ENCODE measurements at regions not wholly inside any gene's neighbourhood (a gene's known extent, or its start where the extent isn't known, plus 50 kb on each side); places are given as distances from the start of the nearest gene placed in this dataset.
"Not testable (repeated sequence)": the region's sequence is repeated elsewhere in the genome, so short reads cannot be mapped to it uniquely, and the experiment has no call there.

DNA sequence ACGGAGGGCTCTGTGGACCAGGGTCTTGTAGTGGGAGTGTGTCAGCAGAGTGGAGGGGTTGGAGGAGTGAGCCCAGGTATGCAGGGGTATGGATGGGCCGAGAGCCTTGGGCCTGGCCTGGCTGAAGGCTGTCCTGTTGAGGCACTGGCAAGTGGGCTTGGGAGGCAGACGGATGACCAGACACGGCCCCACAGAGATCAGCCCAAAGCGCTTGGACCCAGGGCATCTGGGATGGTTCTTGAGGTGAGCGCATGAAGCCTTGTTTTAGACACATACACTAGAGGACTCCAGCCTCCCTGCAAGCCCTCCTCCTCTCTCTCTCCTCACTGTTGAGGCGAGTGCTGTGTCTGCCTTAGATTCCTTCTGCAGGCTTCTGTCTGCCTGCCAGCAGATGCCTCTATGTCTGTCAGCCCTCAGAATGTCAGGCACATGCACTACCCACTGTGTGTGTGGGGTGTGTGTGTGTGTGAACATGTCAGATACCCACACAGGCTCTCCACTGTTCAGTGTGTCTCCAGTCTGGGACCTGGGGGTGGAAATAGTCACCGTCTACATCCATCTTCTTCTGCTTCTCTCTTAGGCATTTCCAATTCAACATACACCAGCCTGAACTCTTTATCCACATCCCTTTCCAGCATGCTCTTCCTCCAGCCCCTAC is 218.0 kb upstream of the PLGLB1 start:
- in situ Hi-C loops (cut with HindIII; ENCODE audit: low pct_unique_long_range_greater_than_20kb, low sequenced_read_pairs); DNase-seq (ENCODE audit: low read depth, low spot score): not testable (repeated sequence)

DNA sequence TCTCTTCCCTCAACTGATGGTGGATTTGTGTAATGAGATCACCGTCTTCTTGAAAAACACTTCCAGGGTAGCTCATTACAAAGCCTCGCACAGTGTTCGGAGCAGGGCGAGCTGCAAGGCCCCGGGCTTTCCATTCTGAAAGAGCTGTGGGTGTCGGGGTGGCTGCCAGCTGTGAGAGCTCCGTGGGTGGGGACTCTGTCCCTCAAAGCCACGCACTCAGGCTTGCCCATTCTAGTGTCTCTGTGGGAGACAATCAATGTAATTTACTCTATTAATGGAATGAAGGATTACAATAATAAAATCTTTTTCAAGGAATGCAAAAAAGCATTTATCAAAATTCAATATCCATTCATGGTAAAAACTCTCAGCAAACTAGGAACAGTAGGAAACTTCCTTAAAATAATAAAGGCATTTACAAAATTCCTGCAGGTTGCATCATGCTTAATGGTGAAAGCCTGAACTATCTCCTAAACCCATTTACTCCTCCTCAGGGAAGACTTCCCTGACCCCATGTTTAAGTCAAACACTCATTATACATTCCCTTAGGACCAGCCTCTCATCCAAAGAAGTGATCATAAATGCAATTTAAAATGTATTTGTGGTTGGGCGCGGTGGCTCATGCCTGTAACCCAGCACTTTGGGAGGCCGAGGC is 224.5 kb upstream of the PLGLB1 start:
- DNase-seq (ENCODE audit: low read depth, low spot score); in situ Hi-C loops (cut with HindIII; ENCODE audit: low pct_unique_long_range_greater_than_20kb, low sequenced_read_pairs): not testable (repeated sequence)

DNA sequence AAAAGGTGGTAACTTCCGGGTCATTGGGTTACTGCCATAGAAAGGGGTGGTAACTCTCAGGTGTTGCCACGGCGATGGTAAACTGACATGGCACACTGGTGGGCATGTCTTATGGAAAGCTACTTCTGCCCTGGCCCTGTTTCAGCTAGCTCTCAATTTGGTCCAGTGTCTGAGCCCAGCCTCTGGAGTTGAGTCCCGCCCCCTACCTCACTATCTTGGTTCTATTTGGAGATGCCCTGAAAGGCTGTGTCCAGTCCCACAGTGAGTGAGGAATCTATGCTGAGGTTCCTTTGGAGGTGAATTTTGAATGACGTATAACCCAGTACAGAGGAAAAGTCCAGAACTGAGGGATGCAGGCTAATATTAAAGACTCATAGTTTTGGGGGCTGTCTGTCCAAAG is 230.4 kb upstream of the PLGLB1 start:
- in situ Hi-C loops (cut with HindIII; ENCODE audit: low pct_unique_long_range_greater_than_20kb, low sequenced_read_pairs); DNase-seq (ENCODE audit: low read depth, low spot score): not testable (repeated sequence)

DNA sequence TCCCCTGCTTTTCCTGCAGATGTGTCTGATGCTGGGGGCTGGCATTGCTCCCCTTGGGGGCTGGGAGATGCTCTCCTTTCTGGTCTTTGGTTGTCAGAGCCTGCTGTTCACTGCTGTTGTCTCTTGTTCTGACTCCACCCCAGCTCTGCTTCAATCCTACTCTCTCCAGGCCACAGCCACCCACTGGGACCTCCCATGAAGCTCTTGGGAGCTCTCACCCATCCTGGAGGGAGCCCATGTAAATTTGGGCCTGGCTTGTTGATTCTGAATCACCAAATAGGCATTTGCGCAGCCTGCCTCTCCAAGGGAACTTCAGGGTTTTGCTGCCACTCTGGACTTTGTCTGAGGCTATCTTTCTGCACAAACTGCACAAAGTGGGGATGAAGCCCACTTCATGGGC is 232.9 kb upstream of the PLGLB1 start:
- in situ Hi-C loops (cut with HindIII; ENCODE audit: low pct_unique_long_range_greater_than_20kb, low sequenced_read_pairs); DNase-seq (ENCODE audit: low read depth, low spot score): not testable (repeated sequence)

DNA sequence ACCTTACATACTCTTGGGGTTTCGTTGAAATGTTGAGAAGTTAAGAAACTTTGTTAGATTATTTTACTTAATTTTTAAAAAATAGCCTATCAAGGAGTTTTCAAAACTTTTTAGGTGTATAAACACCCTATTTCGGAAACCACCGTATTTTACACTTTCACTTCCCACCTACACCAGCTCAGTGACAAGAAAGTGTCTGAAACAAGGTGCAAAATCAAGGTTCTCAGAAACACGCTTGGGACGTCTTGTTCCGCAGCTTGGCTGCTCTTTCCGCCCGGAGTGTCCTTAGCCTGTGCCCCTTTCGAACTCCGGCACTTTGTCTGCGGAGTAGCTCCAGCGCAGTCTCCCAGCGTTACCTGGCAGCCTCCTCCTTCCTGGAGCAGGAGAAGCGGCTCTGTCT is 233.8 kb upstream of the PLGLB1 start:
- in situ Hi-C loops (cut with HindIII; ENCODE audit: low pct_unique_long_range_greater_than_20kb, low sequenced_read_pairs) = not testable (repeated sequence)

DNA sequence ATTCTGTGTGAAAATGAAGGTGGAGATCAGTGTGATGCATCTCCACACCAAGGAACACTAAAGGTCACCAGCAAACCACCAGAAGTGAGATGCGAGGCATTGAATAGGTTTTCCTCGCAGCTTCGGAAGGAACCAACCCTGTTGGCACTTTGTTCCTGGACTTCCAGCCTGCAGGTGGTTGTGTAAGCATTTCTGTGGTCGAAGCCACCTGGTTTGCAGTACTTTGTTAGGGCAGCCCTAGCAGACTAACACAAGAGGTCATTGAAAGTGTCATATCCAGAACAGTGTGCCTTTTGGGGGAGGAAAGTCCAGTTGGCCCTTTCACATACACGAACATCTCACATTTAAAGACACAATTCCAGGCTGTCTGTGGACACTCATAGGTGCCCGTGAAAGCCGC is 237.2 kb upstream of the PLGLB1 start:
- in situ Hi-C loops (cut with HindIII; ENCODE audit: low pct_unique_long_range_greater_than_20kb, low sequenced_read_pairs); DNase-seq (ENCODE audit: low read depth, low spot score): not testable (repeated sequence)

More for the DNA sequence above, 233.8 kb upstream of the PLGLB1 start:
- DNase-seq (ENCODE audit: low read depth, low spot score) = not testable (repeated sequence)

DNA sequence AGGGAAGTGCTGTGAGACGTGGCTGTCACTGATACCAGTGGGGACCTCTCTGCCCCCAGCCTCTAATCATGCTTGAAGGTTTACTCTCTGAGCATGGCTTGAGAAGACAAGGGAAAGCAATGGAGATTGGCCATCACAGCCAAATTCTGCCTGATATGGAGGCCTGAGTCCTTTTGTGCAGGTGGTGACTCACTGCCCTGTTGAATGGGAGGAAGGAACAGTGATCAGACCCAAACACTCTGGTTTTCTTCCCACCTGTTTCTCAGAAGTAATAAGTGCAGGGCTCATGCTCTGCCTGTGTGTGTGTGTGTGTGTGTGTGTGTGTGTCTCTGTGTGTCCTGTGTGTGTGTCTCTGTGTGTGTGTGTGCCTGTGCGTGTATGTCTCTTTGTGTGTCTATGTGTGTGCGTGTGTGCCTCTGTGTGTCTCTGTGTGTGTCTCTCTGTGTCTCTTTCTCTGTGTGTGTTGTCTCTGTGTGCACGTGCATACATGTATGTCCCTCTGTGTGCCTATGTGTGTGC is 240.6 kb upstream of the PLGLB1 start:
- DNase-seq (ENCODE audit: low read depth, low spot score); in situ Hi-C loops (cut with HindIII; ENCODE audit: low pct_unique_long_range_greater_than_20kb, low sequenced_read_pairs): not testable (repeated sequence)

DNA sequence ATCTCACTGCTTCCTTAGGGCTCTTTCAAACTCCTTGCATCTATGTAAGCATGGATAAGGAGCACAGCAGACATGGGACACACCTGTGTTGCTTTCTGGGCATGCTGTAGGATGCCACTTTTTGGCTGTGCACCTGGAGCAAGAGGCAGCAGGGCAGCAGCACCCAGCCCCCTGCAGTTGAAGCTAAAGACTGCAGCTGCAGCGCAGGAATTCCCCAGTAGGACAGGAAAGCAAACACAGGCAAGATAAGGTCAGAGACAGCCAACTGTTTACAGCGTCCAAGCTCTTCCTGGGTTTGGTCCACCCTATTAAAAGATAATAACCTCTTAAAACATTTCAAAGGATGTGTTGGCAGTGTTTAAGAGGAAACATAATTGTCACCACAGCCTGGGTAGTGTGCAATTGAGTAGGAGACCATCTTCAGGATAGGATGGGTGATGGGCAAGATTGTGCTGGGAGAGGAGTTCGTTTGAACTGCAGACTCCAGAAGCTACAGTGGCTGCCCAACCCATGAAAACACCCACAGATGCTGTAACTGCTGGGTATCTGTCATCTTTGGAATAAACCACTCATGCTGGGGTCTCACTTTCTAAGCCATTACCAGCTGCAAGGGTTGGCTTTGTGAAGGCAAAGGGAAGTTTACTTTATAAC is 242.3 kb upstream of the PLGLB1 start:
- in situ Hi-C loops (cut with HindIII; ENCODE audit: low pct_unique_long_range_greater_than_20kb, low sequenced_read_pairs); DNase-seq (ENCODE audit: low read depth, low spot score): not testable (repeated sequence)

DNA sequence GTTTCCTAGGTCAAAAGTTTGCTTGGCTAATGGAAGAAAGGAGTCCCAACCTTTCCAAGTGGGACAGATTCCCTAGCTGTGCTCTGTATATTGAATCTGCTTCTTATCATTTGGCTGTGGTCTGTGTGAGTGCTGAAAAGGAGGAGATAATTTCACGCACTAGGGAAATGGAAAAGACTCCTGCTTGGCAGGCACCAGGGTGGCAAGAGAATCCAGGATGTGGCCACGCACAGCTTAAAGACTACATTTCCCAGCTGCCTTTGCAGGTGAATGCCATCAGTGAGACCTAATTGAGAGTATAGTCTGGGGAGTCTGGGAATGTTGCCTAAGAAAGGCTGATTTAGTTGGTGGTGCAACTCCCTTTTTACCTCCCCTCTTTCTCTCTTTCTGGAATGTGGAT is 253.5 kb upstream of the PLGLB1 start:
- DNase-seq (ENCODE audit: low read depth, low spot score); in situ Hi-C loops (cut with HindIII; ENCODE audit: low pct_unique_long_range_greater_than_20kb, low sequenced_read_pairs): not testable (repeated sequence)

DNA sequence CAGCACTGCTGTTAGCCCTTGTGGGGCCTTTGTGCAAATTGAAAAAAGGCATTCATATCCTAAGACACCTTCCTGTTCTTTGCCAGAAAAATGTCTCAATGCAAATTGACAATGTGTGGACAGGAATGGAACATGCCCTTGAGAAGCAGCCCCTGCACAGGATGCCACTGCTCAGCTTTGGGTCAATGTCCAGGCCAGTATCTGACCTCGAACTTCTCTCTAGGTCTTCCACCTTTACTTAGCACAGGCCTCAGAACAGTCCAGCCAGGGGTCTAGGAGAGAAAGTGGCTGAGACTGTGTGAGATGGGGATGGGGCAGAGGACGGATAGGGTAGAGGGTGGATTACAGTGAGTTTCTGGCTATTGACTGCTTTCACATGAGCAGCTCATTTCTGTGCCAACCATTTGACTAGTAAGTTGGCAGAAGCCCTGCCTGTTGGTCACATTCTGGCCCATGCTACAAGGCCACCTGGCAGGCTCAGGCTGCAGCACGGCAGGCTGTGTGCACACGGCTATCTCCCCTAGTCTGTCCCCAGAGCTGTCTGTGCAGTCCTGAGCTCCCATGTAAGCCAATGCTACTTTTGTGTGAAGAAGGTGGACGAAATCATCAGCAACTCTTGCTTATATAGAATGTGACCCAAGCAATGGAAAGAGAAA is 254.5 kb upstream of the PLGLB1 start:
- DNase-seq (ENCODE audit: low read depth, low spot score); in situ Hi-C loops (cut with HindIII; ENCODE audit: low pct_unique_long_range_greater_than_20kb, low sequenced_read_pairs): not testable (repeated sequence)

DNA sequence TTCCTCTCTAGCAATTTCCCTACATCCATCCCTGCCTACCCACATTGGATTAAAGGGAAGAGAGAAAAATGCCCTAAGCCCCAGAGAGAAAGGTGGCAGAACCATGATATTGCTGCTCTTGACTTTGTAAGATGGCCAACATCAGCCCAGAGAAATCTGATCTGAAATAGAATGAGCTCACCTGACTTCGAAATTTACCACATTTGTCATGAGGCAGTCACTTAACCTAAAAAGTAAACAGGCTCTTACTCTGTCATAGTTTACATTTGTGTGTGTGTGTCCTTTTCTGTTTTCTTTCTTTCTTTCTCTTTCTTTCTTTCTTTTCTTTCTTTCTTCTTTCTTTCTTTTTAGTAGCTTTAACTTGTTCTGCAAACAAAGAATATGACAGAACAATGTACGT is 255.0 kb upstream of the PLGLB1 start:
- DNase-seq (ENCODE audit: low read depth, low spot score); in situ Hi-C loops (cut with HindIII; ENCODE audit: low pct_unique_long_range_greater_than_20kb, low sequenced_read_pairs): not testable (repeated sequence)

DNA sequence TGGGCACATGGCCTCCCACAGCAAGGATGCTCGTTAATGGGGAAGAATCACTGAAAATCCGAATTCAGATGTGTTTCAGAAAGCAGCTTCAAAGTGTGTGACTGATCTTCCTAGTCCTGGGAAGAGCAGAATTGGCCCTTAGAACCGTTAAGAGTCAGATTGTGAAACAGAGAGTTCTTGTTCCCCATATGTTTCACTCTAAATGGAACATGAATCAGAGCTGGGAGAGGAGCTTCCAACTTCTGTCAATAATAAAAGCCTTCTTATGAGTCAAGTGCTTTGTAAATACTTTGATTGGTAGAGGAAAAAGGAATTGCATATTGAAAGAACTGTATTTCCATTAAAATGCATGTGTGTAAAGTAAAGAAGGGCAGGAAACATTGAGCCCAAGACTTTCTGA is 256.1 kb upstream of the PLGLB1 start:
- in situ Hi-C loops (cut with HindIII; ENCODE audit: low pct_unique_long_range_greater_than_20kb, low sequenced_read_pairs); DNase-seq (ENCODE audit: low read depth, low spot score): not testable (repeated sequence)

DNA sequence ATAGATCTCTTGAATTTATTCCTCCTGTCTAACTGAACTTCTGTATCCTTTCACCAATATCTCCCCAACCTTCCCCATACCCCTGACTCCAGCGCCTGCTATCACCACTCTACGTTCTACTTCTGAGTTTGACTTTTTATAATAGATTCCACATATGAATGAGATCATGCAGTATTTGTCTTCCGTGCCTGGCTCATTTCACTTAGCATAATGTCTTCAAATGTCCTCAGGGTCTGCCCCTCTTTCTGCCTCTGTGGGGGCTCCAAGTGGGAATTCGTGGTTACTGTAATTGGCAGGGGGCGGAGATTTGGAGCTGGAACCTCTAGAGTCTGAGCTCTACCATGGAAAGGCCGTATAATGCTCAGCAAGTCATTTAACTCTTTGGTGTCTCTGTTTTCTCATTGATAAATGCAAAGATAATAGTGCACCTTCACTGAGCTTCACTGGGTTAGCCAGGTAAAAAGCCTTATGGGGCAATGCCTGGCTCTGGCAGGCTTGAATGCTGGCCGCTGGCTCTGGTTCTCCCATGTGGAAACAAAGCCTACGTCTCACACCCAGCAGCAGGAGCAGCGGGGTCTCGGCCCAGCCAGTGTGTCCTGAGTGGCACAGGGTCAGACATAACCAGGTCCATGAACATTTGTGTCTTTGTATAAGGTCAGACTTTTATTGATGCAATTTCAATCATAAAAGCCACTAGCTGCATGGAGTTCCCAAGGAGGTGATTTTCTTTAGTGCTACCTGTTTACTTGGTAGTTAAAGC is 259.1 kb upstream of the PLGLB1 start:
- in situ Hi-C loops (cut with HindIII; ENCODE audit: low pct_unique_long_range_greater_than_20kb, low sequenced_read_pairs); DNase-seq (ENCODE audit: low read depth, low spot score): not testable (repeated sequence)

DNA sequence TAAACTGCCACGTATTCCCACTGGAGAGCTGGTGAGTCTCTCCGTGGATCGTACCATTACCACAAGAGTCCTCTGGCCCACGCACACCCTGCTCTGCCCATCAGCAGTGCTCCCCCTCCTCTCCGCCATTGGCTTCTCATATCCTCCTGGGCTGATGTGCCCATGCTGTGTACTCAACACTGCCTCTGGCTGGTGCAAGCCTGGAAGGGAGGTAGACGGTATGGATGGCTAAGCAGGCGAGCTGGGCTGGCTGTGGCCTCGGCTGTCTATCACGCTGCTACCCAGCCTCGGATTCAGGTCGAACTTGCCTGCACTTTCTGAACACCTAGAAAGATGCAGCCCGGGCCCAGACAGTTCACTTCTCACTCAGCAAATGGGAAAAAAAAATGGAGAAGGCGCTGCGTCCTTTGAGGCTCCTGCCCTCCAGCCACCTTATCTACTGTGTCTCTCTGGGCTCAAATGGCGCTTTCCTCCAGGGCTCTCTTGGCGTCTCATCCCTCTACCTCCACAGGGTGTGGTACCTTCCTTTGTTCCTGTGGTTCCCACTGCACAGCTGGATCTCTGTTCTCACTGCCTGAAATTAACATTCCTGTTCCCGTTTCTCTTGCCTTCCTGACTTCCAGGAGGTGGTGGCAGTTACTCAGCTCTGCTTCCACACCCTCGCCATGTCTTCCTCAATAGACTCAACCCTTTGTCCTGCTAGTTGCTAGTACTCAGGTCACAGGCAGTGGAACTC is 262.3 kb upstream of the PLGLB1 start:
- in situ Hi-C loops (cut with HindIII; ENCODE audit: low pct_unique_long_range_greater_than_20kb, low sequenced_read_pairs); DNase-seq (ENCODE audit: low read depth, low spot score): not testable (repeated sequence)

DNA sequence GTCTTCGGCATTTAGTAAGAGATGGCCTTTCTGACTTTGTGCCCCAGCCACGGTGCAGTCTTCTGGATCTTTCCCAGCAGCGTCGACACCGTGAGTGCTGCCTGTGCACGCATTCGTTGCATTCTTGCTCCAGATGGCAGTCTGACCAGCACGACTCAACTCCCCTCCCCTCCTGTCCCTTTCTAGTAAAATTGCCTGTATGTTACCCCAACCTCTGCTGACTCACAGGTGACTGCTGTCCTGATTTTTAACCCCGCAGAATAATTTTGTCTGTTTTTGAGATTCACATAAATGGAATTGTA is 262.8 kb upstream of the PLGLB1 start:
- in situ Hi-C loops (cut with HindIII; ENCODE audit: low pct_unique_long_range_greater_than_20kb, low sequenced_read_pairs) = not testable (repeated sequence)

DNA sequence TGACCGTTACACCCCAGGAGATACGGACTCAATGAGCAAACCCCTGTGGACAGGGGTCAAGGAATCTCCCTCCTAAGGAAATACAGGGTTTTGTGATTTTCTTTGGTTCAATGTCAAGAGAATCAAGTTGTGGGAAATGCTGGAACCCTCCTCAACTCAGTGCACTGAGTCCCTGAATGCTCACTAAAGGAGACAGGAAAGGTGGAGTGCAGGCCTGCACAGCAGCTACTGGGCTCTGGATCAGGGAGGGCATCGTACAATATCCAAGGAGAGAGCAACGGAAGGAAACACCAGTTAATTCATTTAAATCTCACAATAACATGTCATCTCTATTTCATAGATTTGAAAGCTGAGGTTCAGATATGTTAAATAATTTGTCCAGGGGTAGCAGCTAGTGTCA is 263.5 kb upstream of the PLGLB1 start:
- DNase-seq (ENCODE audit: low read depth, low spot score); in situ Hi-C loops (cut with HindIII; ENCODE audit: low pct_unique_long_range_greater_than_20kb, low sequenced_read_pairs): not testable (repeated sequence)

More for the DNA sequence above, 262.8 kb upstream of the PLGLB1 start:
- not testable (repeated sequence) for DNase-seq (ENCODE audit: low read depth, low spot score)

All from SK-MEL-5 (cell line).